Thoracic aorta (tissue), 2 donors: ENCODE measurements at regions not wholly inside any gene's neighbourhood (a gene's known extent, or its start where the extent isn't known, plus 50 kb on each side); places are given as distances from the start of the nearest gene placed in this dataset.
"Not testable (repeated sequence)": the region's sequence is repeated elsewhere in the genome, so short reads cannot be mapped to it uniquely, and the experiment has no call there.

Experiments
- ATAC-seq: fragments of 150-250 bp; one replicate; pipeline ENCODE4 v1.8.0; 2017; ENCODE audit warnings: low read depth; ENCODE audit not compliant: insufficient number of reproducible peaks, low FRiP score
- DNase-seq: peaks from one replicate; pipeline ENCODE4 v3.0.0-alpha.2; 2020; ENCODE audit warnings: low spot score
- H3K27ac ChIP-seq, 2 donors: fragments of 200-600 bp; sonication (generic); 1 replicate in 1 of 2; 2 replicates in 1 of 2; pipeline ENCODE4 v1.5.1; 2016; ENCODE audit warnings: mild to moderate bottlenecking in 2 of 2, moderate library complexity in 2 of 2
- H3K27me3 ChIP-seq: fragments of 200-600 bp; sonication (generic); replicated peaks from 2 replicates; pipeline ENCODE4 v1.6.0; 2016; ENCODE audit warnings: mild to moderate bottlenecking; ENCODE audit not compliant: insufficient read depth
- H3K36me3 ChIP-seq: fragments of 200-600 bp; sonication (generic); one replicate; pipeline ENCODE4 v1.5.1; 2016
- H3K4me1 ChIP-seq, 2 donors: fragments of 200-600 bp; sonication (generic); 1 replicate in 1 of 2; 2 replicates in 1 of 2; pipeline versions ENCODE4 v1.5.1 to v1.6.0; 2016; ENCODE audit warnings: low read depth in 2 of 2, mild to moderate bottlenecking in 1 of 2; ENCODE audit not compliant: control insufficient read depth in 1 of 2
- H3K4me3 ChIP-seq: fragments of 200-600 bp; sonication (generic); 2 replicates; pipeline ENCODE4 v1.5.1; 2016; ENCODE audit warnings: mild to moderate bottlenecking
- H3K9me3 ChIP-seq: fragments of 200-600 bp; sonication (generic); 2 replicates; pipeline ENCODE4 v1.5.1; 2016
- TF ChIP-seq, protein P1 (sequence below): fragments of 200-600 bp; sonication (generic); IDR thresholded peaks from one replicate; pipeline ENCODE4 v1.5.1; 2019; ENCODE audit warnings: antibody characterized with exemption

DNA sequence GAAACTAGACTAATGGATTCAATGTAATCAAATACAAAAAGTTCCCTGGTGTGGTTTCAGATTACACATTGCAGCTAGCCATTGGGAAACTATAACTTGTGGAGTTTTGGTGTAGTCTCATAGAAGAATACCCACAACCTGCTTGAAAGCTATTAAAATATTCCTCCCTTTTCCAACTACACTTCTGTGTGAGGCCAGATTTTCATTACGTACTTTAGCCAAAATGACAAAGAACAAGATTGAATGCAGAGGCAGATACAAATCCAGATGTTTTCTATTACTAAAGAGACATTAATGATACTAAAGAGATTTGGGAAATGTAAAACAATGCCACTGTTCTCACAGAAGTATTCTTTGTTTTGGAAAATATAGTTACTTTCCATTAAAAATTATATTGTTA is 128.7 kb upstream of the SLC35G4 start:
- no peaks in the 10 kb centered on the region for H3K36me3 ChIP-seq
- H3K27ac ChIP-seq: no peak overlapping the region
- no peaks in the 10 kb centered on the region for H3K9me3 ChIP-seq
- DNase-seq (no peak), ATAC-seq (no peak)
- no peaks in the 10 kb centered on the region for H3K4me1 ChIP-seq
- TF ChIP-seq, protein P1, sequence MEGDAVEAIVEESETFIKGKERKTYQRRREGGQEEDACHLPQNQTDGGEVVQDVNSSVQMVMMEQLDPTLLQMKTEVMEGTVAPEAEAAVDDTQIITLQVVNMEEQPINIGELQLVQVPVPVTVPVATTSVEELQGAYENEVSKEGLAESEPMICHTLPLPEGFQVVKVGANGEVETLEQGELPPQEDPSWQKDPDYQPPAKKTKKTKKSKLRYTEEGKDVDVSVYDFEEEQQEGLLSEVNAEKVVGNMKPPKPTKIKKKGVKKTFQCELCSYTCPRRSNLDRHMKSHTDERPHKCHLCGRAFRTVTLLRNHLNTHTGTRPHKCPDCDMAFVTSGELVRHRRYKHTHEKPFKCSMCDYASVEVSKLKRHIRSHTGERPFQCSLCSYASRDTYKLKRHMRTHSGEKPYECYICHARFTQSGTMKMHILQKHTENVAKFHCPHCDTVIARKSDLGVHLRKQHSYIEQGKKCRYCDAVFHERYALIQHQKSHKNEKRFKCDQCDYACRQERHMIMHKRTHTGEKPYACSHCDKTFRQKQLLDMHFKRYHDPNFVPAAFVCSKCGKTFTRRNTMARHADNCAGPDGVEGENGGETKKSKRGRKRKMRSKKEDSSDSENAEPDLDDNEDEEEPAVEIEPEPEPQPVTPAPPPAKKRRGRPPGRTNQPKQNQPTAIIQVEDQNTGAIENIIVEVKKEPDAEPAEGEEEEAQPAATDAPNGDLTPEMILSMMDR: no peak
- H3K27me3 ChIP-seq: no peaks in the 10 kb centered on the region
- H3K4me3 ChIP-seq: no peak overlapping the region

DNA sequence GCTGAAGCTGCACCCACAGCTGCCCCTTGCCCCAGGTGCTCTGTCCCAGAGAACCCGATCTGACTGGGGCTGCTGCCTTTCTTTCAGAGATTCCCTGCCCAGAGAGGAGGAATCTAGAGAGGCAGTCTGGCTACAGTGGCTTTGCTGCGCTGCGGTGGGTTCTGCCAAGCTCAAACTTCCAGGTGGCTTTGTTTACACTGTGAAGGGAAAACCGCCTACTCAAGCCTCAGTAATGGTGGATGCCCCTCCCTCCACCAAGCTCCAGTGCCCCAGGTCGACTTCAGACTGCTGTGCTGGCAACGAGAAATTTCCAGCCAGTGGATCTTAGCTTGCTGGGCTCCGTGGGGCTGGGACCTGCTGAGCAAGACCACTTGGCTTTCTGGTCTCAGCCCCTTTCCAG is 130.4 kb upstream of the SLC35G4 start:
- DNase-seq, H3K27ac ChIP-seq, ATAC-seq, H3K4me1 ChIP-seq, H3K4me3 ChIP-seq, H3K36me3 ChIP-seq, H3K27me3 ChIP-seq, H3K9me3 ChIP-seq: not testable (repeated sequence)

GRCh38 chr18:11470941-11471340 is 138.5 kb upstream of the SLC35G4 start:
- ATAC-seq (no peak), DNase-seq (no peak)
- no peaks in the 10 kb centered on the region for H3K36me3 ChIP-seq
- H3K4me1 ChIP-seq: no peaks in the 10 kb centered on the region
- no peaks in the 10 kb centered on the region for H3K27me3 ChIP-seq
- no peak overlapping the region for H3K4me3 ChIP-seq
- TF ChIP-seq, protein P1: no peak
- no peaks in the 10 kb centered on the region for H3K9me3 ChIP-seq
- no peak overlapping the region for H3K27ac ChIP-seq

GRCh38 chr18:11468617-11469016 is 140.8 kb upstream of the SLC35G4 start:
- no peaks in the 10 kb centered on the region for H3K27me3 ChIP-seq
- H3K27ac ChIP-seq: no peak overlapping the region
- H3K9me3 ChIP-seq: no peaks in the 10 kb centered on the region
- H3K36me3 ChIP-seq: no peaks in the 10 kb centered on the region
- no peak overlapping the region for H3K4me3 ChIP-seq
- ATAC-seq (no peak), DNase-seq (no peak)
- no peaks in the 10 kb centered on the region for H3K4me1 ChIP-seq
- TF ChIP-seq, protein P1: no peak

DNA sequence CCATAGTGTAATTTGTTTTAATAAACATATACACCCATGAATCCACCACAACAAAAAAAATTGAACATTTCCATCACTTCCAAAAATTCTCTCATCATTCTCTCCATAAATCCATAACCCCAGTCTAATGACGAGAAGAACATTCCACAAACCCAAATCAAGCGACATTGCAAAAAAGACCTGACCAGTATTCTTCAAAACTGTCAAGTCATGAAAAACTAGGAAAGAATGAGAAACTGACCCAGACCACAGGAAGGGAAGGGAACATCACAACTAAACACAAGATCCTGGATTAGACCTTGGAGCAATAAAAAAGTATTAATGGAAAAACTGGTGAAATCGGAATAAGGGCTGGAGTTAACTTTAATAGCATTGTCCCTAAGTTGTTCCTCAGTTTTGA is 141.3 kb upstream of the SLC35G4 start:
- ATAC-seq (no peak), DNase-seq (no peak)
- Histone ChIP-seq H3K27me3 (no peaks in the 10 kb centered on the region), H3K4me3 (no peak overlapping the region), H3K9me3 (no peaks in the 10 kb centered on the region), H3K36me3 (no peaks in the 10 kb centered on the region), H3K27ac (no peak overlapping the region), H3K4me1 (no peaks in the 10 kb centered on the region)
- TF ChIP-seq, protein P1: no peak

DNA sequence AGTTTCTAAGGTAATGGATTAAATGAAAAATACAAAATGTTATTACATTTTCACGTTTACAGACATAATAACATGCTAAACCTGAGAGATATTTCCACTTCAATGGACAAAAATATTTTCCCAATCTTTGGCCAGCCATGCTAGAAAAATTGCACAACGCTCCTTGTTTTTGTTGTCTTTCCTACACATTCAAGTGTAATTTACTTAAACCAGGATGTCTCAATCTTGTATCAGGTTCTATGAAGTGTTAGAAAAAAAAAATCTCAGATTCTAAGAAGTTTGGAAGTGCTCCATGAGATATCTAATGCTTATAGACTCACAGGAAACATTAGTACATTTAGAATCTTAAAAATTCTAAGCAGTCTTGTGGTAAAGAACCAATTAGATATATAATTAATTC is 141.8 kb upstream of the SLC35G4 start:
- DNase-seq (no peak), ATAC-seq (no peak)
- H3K27ac ChIP-seq: no peak overlapping the region
- TF ChIP-seq, protein P1: no peak
- no peaks in the 10 kb centered on the region for H3K36me3 ChIP-seq
- H3K4me3 ChIP-seq: no peak overlapping the region
- no peaks in the 10 kb centered on the region for H3K4me1 ChIP-seq
- no peaks in the 10 kb centered on the region for H3K9me3 ChIP-seq
- H3K27me3 ChIP-seq: no peaks in the 10 kb centered on the region
